ENCODE measurements at regions not wholly inside any gene's neighbourhood (a gene's known extent, or its start where the extent isn't known, plus 50 kb on each side); places are given as distances from the start of the nearest gene placed in this dataset.
A peak's percentile ranks its signal among the peaks of the same experiment; 100 is the strongest.

GRCh38 chr2:34030273-34030672, 431.2 kb upstream of the FAM98A start:
- no peak for DNase-seq (ENCODE audit: low spot score)
- no peak overlapping the region for H3K27ac ChIP-seq
- TF ChIP-seq, protein P1, sequence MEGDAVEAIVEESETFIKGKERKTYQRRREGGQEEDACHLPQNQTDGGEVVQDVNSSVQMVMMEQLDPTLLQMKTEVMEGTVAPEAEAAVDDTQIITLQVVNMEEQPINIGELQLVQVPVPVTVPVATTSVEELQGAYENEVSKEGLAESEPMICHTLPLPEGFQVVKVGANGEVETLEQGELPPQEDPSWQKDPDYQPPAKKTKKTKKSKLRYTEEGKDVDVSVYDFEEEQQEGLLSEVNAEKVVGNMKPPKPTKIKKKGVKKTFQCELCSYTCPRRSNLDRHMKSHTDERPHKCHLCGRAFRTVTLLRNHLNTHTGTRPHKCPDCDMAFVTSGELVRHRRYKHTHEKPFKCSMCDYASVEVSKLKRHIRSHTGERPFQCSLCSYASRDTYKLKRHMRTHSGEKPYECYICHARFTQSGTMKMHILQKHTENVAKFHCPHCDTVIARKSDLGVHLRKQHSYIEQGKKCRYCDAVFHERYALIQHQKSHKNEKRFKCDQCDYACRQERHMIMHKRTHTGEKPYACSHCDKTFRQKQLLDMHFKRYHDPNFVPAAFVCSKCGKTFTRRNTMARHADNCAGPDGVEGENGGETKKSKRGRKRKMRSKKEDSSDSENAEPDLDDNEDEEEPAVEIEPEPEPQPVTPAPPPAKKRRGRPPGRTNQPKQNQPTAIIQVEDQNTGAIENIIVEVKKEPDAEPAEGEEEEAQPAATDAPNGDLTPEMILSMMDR (conservative IDR thresholded peaks at IDR 0.05; ENCODE audit: low read depth), result no peak
- CTCF ChIA-PET, result no interaction called here
- POLR2A ChIA-PET (ENCODE audit: low non-redundant PET), result no interaction called here

GRCh38 chr2:34029073-34029472, 430.0 kb upstream of the FAM98A start:
- TF ChIP-seq, protein P1 (conservative IDR thresholded peaks at IDR 0.05; ENCODE audit: low read depth), result no peak
- ChIA-PET POLR2A (ENCODE audit: low non-redundant PET) (no interaction called here), CTCF (interaction anchor here (0.7 kb wide), 1 partner anchor 80 kb away, joined by 6 read pairs; no protein-coding TSS in a partner anchor)
- H3K27ac ChIP-seq, result no peak overlapping the region
- no peak for DNase-seq (ENCODE audit: low spot score)

GRCh38 chr2:34025196-34025595, 426.1 kb upstream of the FAM98A start:
- ChIA-PET CTCF (no interaction called here), POLR2A (ENCODE audit: low non-redundant PET) (no interaction called here)
- DNase-seq (ENCODE audit: low spot score), result no peak
- TF ChIP-seq, protein P1 (conservative IDR thresholded peaks at IDR 0.05; ENCODE audit: low read depth), result no peak
- no peak overlapping the region for H3K27ac ChIP-seq

DNA sequence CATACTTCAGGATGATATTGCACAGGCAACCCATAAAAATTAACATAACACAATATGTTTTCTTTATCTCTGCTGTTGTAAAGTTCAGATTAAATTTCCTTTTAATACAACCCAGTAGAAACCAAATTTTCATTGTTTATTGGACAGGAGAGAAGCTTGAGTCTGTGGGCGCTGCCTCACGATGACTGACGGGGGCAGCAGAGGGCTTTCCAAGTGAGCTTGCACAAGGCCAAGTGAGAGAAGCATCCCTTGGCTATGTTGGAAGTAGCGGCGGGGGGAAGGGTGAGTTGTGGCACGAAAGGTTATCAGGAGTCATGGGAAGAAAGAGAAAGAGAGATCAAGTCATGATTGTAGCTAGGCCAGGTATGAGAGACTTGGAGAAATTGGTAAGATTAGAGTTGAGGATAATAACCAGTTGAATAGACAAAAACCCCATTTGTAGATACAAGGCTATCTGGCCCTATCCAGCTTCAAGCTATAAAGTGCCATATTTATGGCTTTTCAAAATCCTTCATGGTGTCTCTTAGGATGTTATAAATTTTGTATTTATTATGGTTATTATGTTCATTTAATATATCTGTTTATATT, 413.7 kb upstream of the FAM98A start:
- TF ChIP-seq, protein P1 (conservative IDR thresholded peaks at IDR 0.05; ENCODE audit: low read depth), result peak; percentile 78
- peak; percentile 45 for DNase-seq (ENCODE audit: low spot score)
- CTCF ChIA-PET, result interaction anchor here (0.6 to 1.9 kb wide), 10 partner anchors 8 to 1898 kb away, joined by 3 to 8 read pairs (median 4); no protein-coding TSS in a partner anchor
- POLR2A ChIA-PET (ENCODE audit: low non-redundant PET), result no interaction called here
- H3K27ac ChIP-seq, result no peak overlapping the region

GRCh38 chr2:34011684-34012083, 412.6 kb upstream of the FAM98A start:
- no peak overlapping the region for H3K27ac ChIP-seq
- ChIA-PET CTCF (interaction anchor here (1.5 to 1.9 kb wide), 2 partner anchors 8 to 1399 kb away, joined by 5 to 8 read pairs; no protein-coding TSS in a partner anchor), POLR2A (ENCODE audit: low non-redundant PET) (no interaction called here)
- no peak for DNase-seq (ENCODE audit: low spot score)
- TF ChIP-seq, protein P1 (conservative IDR thresholded peaks at IDR 0.05; ENCODE audit: low read depth), result no peak

DNA sequence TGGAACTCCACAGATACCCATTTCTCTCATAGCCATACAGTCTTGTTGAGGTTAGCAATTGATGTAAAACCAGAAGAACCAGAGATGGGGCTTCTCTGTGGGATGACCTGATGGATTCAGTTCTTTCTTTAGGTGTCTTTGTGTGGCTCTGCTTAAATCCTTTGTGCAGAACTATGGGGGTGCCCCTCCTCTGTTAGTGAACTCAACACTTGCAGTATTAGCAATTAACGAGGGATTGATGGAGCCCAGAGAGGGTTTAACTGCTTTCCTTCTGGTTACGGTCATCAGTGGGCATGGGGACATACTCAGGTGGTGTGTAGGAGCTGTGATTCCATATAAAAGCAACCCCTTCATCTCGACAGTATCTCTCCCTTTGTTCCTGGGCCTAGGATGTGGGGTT, 406.8 kb upstream of the FAM98A start:
- CTCF ChIA-PET, result no interaction called here
- no peak for DNase-seq (ENCODE audit: low spot score)
- TF ChIP-seq, protein P1 (conservative IDR thresholded peaks at IDR 0.05; ENCODE audit: low read depth), result no peak
- POLR2A ChIA-PET (ENCODE audit: low non-redundant PET), result no interaction called here
- no peak overlapping the region for H3K27ac ChIP-seq
